Stimulated activated CD4-positive, alpha-beta T cell treated with anti-CD3 and anti-CD28 coated beads, Interleukin-12 subunit alpha, Interleukin-12 subunit beta, amount 100 ng/mL, for 24 hours (primary cell): ENCODE measurements at regions not wholly inside any gene's neighbourhood (a gene's known extent, or its start where the extent isn't known, plus 50 kb on each side); places are given as distances from the start of the nearest gene placed in this dataset.

Experiments used
- DNase-seq, 2 experiments: peaks; one replicate each; pipeline ENCODE4 v3.0.0-alpha.2; 2020; ENCODE audit warnings: low read depth in 2 of 2

- no peak for DNase-seq
Observed at GRCh38 chr2:12168354-12168753, 421.9 kb downstream of the LPIN1 start.

GRCh38 chr2:12168791-12169388 is 422.5 kb downstream of the LPIN1 start:
- DNase-seq = no peak

GRCh38 chr2:12169721-12170120 is 423.3 kb downstream of the LPIN1 start:
- no peak for DNase-seq

- DNase-seq = no peak
Observed at GRCh38 chr2:12170121-12170520, 423.7 kb downstream of the LPIN1 start.

GRCh38 chr2:12173271-12173942 is 427.0 kb downstream of the LPIN1 start:
- no peak for DNase-seq

DNA sequence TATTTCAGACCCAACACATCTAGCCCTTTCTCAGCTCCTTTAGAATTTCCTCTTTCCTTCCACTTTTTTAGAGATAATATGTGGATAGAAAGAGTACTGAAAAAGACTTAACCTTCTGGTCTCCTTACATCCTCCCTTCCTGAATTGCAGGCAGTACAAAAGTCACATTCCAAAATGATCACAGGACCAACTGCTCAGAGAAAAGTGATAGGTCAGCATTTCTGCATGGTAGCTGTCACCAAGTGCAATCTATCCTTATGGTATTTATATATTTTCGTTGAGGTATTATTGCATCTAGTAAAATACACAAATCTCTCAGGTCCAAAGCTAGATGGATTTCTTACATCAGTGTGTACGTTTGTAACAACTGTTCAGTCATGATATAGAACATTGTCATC is 427.5 kb downstream of the LPIN1 start:
- DNase-seq = no peak

DNA sequence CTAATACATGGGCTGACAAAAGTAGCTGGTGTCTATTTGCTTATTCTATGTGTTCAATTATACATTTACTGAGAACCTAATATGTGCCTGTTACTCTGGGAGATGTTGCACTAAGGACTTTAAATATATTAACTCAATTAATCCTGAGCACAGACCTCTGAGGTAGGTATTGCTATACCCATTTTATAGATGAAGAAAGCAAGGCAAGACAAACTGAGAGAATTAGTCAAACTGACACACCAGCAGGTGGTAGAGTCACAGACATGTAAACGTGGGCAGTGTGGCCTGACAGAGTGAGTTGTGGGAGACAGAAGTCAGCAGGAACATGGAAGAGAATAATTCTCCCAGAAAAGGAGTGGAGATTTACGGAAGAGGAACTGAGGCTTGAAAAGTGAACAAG is 428.9 kb downstream of the LPIN1 start:
- DNase-seq = no peak

- DNase-seq = no peak
Observed at GRCh38 chr2:12176623-12177454, 430.4 kb downstream of the LPIN1 start.

DNA sequence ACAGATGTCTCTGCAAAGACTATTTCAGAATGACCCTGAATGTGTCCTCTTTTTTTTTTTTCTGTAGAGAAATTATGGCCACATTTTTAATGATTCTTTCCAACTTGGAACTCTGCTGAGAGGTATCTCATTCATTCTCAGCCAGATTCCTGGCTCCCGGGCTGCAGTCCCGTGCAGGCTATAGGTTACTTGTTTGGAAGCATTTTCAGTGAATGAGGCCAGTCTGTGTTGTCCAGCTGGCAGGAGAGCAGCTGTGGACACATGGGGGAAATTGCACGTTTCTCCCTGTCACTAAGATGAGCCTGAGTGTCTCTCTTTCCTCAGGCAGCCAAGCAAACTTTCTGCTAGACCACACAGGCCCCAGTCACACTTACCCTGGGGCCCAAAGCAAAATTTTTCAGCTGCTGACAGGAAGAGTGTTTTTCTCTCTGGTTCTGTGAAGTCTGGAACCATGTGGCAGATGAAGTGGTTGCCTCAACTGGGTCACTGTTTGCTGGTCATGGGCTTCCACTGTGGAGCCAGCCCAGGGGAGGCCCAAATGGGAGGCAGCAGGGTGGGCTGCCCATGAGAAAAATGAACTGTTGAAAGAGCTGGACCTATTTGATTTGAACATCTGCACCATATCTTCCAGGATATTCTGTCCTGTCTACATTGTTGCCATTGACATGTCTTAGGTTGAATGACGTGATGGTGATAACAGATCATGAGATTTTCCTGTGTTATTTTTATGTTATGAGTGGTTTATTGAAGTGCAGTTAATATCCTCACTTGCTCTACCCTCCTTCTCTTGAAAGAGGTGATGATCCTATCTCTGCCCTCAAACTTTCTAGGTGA is 431.2 kb downstream of the LPIN1 start:
- DNase-seq = no peak

- DNase-seq = no peak
Observed at GRCh38 chr2:12178289-12179080, 432.1 kb downstream of the LPIN1 start.

DNA sequence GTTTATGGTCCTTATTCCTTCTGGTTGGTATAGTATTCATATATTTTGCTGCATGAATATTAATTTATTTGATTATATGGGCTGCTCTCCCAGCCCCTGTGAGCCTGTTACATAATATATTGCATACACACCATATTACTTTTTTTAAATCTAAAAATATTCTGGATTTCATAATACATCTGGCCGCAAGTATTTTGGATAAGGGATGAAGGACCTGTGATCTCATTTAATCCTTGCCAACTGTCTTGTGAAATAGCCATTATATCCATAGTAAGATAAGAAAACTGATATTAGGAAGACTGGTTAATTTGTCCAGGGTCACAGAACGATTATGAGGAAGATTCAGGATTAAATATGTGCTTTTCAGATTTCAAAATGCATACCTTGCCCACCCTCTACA is 433.6 kb downstream of the LPIN1 start:
- no peak for DNase-seq

GRCh38 chr2:12183032-12183645 is 436.7 kb downstream of the LPIN1 start:
- DNase-seq = no peak

GRCh38 chr2:12192762-12193161 is 446.3 kb downstream of the LPIN1 start:
- DNase-seq = no peak

DNA sequence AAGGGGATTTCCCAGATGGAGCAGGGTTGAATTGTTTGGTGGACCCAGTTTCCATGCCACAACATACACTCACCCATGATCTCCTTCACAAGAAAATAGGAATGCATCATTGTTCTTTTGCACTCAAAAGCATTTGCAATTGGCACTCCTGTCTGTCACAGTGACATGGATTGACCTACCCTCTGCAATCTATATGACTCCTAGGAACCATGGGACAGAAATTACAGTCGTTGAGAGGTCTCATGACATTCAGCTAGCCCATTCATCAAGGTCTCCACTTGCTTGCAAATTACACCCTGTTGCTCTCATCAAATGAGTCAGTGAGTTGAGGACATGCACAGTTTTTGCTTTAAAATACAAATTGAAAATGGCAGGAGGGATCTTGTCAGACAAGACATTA is 448.5 kb downstream of the LPIN1 start:
- no peak for DNase-seq

DNA sequence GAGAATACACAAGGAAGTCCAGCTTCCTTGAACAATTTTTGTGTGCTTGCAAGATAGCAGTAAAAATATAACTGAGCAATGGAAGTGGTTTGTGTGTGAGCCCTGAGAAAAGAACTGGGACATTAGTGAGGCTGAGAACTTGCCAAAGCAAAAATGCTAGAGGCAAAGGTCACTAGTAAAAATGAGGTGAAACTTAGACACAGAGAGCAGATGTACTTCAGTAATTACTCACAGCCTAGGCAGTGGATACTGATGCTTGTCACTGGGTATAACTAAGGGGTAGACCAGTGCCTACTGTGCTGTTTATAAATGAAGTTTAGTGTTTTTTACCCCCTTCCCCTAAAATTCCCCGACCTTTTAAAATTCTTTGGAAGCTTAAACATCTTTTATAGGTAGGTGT is 450.1 kb downstream of the LPIN1 start:
- no peak for DNase-seq

- DNase-seq = no peak
Observed at GRCh38 chr2:12197133-12197532, 450.7 kb downstream of the LPIN1 start.

GRCh38 chr2:12199491-12200211 is 453.2 kb downstream of the LPIN1 start:
- DNase-seq = no peak

DNA sequence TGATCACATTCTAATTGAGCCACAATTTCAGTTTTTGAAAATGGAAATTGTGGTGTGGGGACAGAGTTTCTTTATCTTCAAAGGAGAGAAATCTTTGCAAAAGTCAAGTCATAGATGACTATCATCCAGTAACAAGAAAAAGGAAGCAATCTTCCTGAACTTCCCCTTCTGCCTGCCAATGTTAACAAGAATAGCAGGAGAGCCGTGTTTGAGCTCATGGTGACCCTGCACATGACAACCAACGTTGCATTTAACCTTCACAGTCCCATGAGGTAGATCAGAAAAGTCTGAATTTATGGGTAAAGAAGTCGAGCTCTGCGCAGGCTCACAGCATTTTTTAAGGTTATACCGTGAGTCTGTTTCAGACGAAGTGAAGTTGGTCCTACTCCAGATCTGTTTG is 454.9 kb downstream of the LPIN1 start:
- DNase-seq = no peak

DNA sequence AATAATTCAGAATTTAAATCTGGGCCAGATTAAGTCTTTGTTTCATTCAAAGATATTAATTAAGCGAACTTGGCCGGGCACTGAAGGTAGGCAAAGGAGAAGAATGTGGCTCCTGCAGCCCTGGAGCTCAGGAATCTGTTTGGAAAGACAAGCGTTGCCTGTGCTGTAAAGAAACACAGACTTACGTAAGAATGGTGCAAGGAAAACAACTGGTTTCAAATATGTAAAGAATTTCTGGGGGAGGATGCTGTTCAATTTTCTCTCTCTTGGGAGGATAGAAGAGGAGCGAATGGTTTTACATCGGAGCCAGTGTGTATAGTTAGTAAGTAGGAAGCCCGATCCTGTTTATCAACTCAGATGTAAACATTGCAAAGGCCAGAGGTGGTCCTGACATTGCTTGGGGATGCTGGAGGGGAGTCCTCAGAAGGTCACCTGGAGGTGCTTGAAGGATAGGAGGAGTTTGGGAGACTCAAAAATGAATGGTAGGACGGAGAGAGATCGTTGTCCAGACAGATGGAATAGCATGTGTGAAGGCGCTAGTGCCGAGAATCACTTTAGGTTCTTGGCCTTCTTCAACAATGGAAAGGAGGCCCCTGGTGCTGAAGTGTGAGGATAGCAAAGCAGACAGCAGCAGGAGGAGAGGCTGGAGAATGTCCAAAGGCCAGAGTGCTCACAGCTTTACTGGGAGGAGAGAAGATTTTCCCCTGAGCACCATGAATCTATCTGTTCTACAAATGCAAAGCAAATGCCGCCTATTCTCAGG is 456.1 kb downstream of the LPIN1 start:
- DNase-seq = no peak
